Neural progenitor cell (in vitro differentiated cells): ENCODE measurements at regions not wholly inside any gene's neighbourhood (a gene's known extent, or its start where the extent isn't known, plus 50 kb on each side); places are given as distances from the start of the nearest gene placed in this dataset.

ENCODE experiments used
- DNase-seq: peaks from one replicate; pipeline ENCODE4 v3.0.0-alpha.2; 2016; ENCODE audit warnings: low spot score
- H2AFZ ChIP-seq: fragments of 200-600 bp; sonication (generic); replicated peaks from 2 replicates; pipeline ENCODE4 v1.6.1; 2016; ENCODE audit warnings: antibody characterized with exemption
- H3F3A ChIP-seq: fragments of 200-600 bp; sonication (generic); 2 replicates; pipeline ENCODE4 v1.6.1; 2016; ENCODE audit warnings: antibody characterized with exemption, low read depth
- H3K27ac ChIP-seq: fragments of 200-600 bp; sonication (generic); 2 replicates; pipeline ENCODE4 v1.5.1; 2016; ENCODE audit warnings: mild to moderate bottlenecking
- H3K27me3 ChIP-seq: fragments of 200-600 bp; sonication (generic); 2 replicates; pipeline ENCODE4 v1.6.1; 2016; ENCODE audit warnings: mild to moderate bottlenecking, moderate library complexity
- H3K36me3 ChIP-seq: fragments of 200-600 bp; sonication (generic); 2 replicates; pipeline ENCODE4 v1.5.1; 2016
- H3K4me1 ChIP-seq: fragments of 200-600 bp; sonication (generic); 2 replicates; pipeline ENCODE4 v1.6.1; 2016; ENCODE audit warnings: mixed run types
- H3K4me2 ChIP-seq: fragments of 200-600 bp; sonication (generic); 2 replicates; pipeline ENCODE4 v1.6.1; 2016
- H3K4me3 ChIP-seq: fragments of 200-600 bp; sonication (generic); 2 replicates; pipeline ENCODE4 v1.5.1; 2016
- H3K79me2 ChIP-seq: fragments of 200-600 bp; sonication (generic); 2 replicates; pipeline ENCODE4 v1.6.1; 2016; ENCODE audit warnings: low read depth
- H3K9ac ChIP-seq: fragments of 200-600 bp; sonication (generic); 2 replicates; pipeline ENCODE4 v1.6.1; 2016
- H3K9me3 ChIP-seq: fragments of 200-600 bp; sonication (generic); 2 replicates; pipeline ENCODE4 v1.5.1; 2016; ENCODE audit warnings: low read depth
- H4K20me1 ChIP-seq: fragments of 200-600 bp; sonication (generic); 2 replicates; pipeline ENCODE4 v1.6.1; 2016; ENCODE audit warnings: low read depth
- H3K27ac Mint-ChIP-seq: 3 replicates; pipeline ENCODE4 v1.8.0; 2021; ENCODE audit warnings: mixed read lengths
- H3K27me3 Mint-ChIP-seq: 2 replicates; pipeline ENCODE4 v1.8.0; 2022; ENCODE audit warnings: low read depth, mild to moderate bottlenecking, inconsistent platforms, moderate library complexity, mixed read lengths; ENCODE audit not compliant: insufficient read depth
- H3K36me3 Mint-ChIP-seq: 3 replicates; pipeline ENCODE4 v1.8.0; 2021; ENCODE audit warnings: mixed read lengths
- H3K4me1 Mint-ChIP-seq: 3 replicates; pipeline ENCODE4 v1.8.0; 2021; ENCODE audit warnings: mixed read lengths
- H3K4me3 Mint-ChIP-seq: 3 replicates; pipeline ENCODE4 v1.8.0; 2021; ENCODE audit warnings: mild to moderate bottlenecking, moderate library complexity, mixed read lengths
- H3K9me3 Mint-ChIP-seq: 3 replicates; pipeline ENCODE4 v1.8.0; 2020; ENCODE audit warnings: mixed read lengths
- EZH2 ChIP-seq: fragments of 200-600 bp; sonication (generic); IDR thresholded peaks from 2 replicates; pipeline ENCODE4 v1.6.1; 2017; ENCODE audit warnings: antibody characterized with exemption, mild to moderate bottlenecking, moderate library complexity
- EZH2phosphoT487 ChIP-seq: fragments of 200-600 bp; sonication (generic); IDR thresholded peaks from 2 replicates; pipeline ENCODE4 v1.6.1; 2017; ENCODE audit warnings: antibody characterized with exemption
- TF ChIP-seq, protein P1 (sequence below): fragments of 200-600 bp; sonication (generic); IDR thresholded peaks from 2 replicates; pipeline ENCODE4 v1.5.1; 2017; ENCODE audit warnings: antibody characterized with exemption, mild to moderate bottlenecking

- TF ChIP-seq, protein P1, sequence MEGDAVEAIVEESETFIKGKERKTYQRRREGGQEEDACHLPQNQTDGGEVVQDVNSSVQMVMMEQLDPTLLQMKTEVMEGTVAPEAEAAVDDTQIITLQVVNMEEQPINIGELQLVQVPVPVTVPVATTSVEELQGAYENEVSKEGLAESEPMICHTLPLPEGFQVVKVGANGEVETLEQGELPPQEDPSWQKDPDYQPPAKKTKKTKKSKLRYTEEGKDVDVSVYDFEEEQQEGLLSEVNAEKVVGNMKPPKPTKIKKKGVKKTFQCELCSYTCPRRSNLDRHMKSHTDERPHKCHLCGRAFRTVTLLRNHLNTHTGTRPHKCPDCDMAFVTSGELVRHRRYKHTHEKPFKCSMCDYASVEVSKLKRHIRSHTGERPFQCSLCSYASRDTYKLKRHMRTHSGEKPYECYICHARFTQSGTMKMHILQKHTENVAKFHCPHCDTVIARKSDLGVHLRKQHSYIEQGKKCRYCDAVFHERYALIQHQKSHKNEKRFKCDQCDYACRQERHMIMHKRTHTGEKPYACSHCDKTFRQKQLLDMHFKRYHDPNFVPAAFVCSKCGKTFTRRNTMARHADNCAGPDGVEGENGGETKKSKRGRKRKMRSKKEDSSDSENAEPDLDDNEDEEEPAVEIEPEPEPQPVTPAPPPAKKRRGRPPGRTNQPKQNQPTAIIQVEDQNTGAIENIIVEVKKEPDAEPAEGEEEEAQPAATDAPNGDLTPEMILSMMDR, result no peak
- Mint-ChIP-seq H3K4me1 (peaks cover 5% of the 10 kb centered on the region), H3K36me3 (peaks cover 62% of the 10 kb centered on the region), H3K4me3 (no peak overlapping the region), H3K9me3 (peaks cover 21% of the 10 kb centered on the region), H3K27me3 (no peaks in the 10 kb centered on the region), H3K27ac (no peak overlapping the region)
- no peaks in the 10 kb centered on the region for H4K20me1 ChIP-seq
- no peaks in the 10 kb centered on the region for H3K27me3 ChIP-seq
- no peak for DNase-seq
- no peaks in the 10 kb centered on the region for H3F3A ChIP-seq
- no peaks in the 10 kb centered on the region for H3K79me2 ChIP-seq
- H3K27ac ChIP-seq, result no peak overlapping the region
- no peak overlapping the region for H3K4me3 ChIP-seq
- H3K4me2 ChIP-seq, result no peak overlapping the region
- H2AFZ ChIP-seq, result no peak overlapping the region
- no peaks in the 10 kb centered on the region for H3K36me3 ChIP-seq
- H3K4me1 ChIP-seq, result peaks cover 4% of the 10 kb centered on the region
- H3K9ac ChIP-seq, result no peak overlapping the region
- peaks cover under 1% of the 10 kb centered on the region for H3K9me3 ChIP-seq
These were observed 98.3 kb upstream of the SFRP2 start for GRCh38 chr4:153887217-153887616.

GRCh38 chr4:153884325-153884724 is 95.4 kb upstream of the SFRP2 start:
- no peak for TF ChIP-seq EZH2phosphoT487
- TF ChIP-seq EZH2, result no peak
- TF ChIP-seq, protein P1, result no peak
- Histone ChIP-seq H4K20me1 (no peaks in the 10 kb centered on the region), H3K9ac (no peak overlapping the region)

DNA sequence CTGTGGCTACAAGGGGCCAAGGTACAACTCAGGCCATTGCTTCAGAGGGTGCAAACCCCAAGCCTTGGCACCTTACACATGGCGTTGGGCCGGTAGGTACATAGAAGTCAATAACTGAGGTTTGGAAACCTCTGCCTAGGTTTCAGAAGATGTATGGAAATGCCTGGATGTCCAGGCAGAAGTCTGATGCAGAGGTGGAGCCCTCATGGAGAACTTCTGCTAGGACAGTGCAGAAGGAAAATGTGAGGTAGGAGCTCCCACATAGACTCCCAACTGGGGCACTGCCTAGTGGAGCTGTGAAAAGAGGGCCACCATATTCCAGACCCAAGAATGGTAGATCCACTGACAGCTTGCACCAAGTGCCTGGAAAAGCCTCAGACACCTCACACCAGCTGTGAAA is 92.1 kb upstream of the SFRP2 start:
- H3K4me3 Mint-ChIP-seq, result no peak overlapping the region
- H3K9me3 ChIP-seq, result peaks cover 19% of the 10 kb centered on the region
- H3K9ac ChIP-seq, result no peak overlapping the region
- H3K9me3 Mint-ChIP-seq, result peaks cover 53% of the 10 kb centered on the region
- no peak overlapping the region for H3K4me3 ChIP-seq
- peaks cover 2% of the 10 kb centered on the region for H3K27me3 Mint-ChIP-seq
- H3K4me2 ChIP-seq, result no peak overlapping the region
- H3K27me3 ChIP-seq, result no peaks in the 10 kb centered on the region
- H3F3A ChIP-seq, result no peaks in the 10 kb centered on the region
- TF ChIP-seq EZH2phosphoT487, result no peak
- TF ChIP-seq EZH2, result no peak
- TF ChIP-seq, protein P1, result no peak
- no peaks in the 10 kb centered on the region for H4K20me1 ChIP-seq
- no peaks in the 10 kb centered on the region for H3K79me2 ChIP-seq
- H3K4me1 ChIP-seq, result no peaks in the 10 kb centered on the region
- H3K4me1 Mint-ChIP-seq, result peaks cover 2% of the 10 kb centered on the region
- no peak for DNase-seq
- H3K27ac ChIP-seq, result no peak overlapping the region
- H3K36me3 ChIP-seq, result peaks cover 3% of the 10 kb centered on the region
- peaks cover 44% of the 10 kb centered on the region for H3K36me3 Mint-ChIP-seq
- H3K27ac Mint-ChIP-seq, result no peak overlapping the region
- H2AFZ ChIP-seq, result no peak overlapping the region

More at GRCh38 chr4:153884325-153884724, 95.4 kb upstream of the SFRP2 start:
- Mint-ChIP-seq H3K27ac (no peak overlapping the region), H3K27me3 (peaks cover 2% of the 10 kb centered on the region), H3K4me3 (no peak overlapping the region), H3K4me1 (peaks cover 5% of the 10 kb centered on the region), H3K36me3 (peaks cover 66% of the 10 kb centered on the region), H3K9me3 (peaks cover 35% of the 10 kb centered on the region)
- DNase-seq, result no peak
- Histone ChIP-seq H3K27ac (no peak overlapping the region), H3K4me1 (no peaks in the 10 kb centered on the region), H3K4me3 (no peak overlapping the region), H3K4me2 (no peak overlapping the region), H3K27me3 (no peaks in the 10 kb centered on the region), H3K9me3 (peaks cover 19% of the 10 kb centered on the region), H2AFZ (no peak overlapping the region), H3F3A (no peaks in the 10 kb centered on the region), H3K36me3 (peaks cover 3% of the 10 kb centered on the region), H3K79me2 (no peaks in the 10 kb centered on the region)
